Heart left ventricle (tissue), 16 donors: ENCODE measurements at regions not wholly inside any gene's neighbourhood (a gene's known extent, or its start where the extent isn't known, plus 50 kb on each side); places are given as distances from the start of the nearest gene placed in this dataset.

Experiments
- ATAC-seq, 4 donors: fragments of 200-7000 bp; cut with Tn5 transposase; one replicate each; pipeline ENCODE4 v1.9.1; 2020 to 2022; ENCODE audit warnings: moderate library complexity in 4 of 4, mild to moderate bottlenecking in 3 of 4, moderate number of reproducible peaks in 1 of 4
- DNase-seq, 5 donors: peaks; one replicate each; pipeline ENCODE4 v3.0.0-alpha.2; 2020
- H3K27ac ChIP-seq, 12 donors: fragments of 200-600 bp; sonication (generic) in 4 of 12; one replicate each; pipeline versions ENCODE4 v1.5.0 to v1.8.0; 2016 to 2022; ENCODE audit warnings: mild to moderate bottlenecking in 2 of 12
- H3K27me3 ChIP-seq, 9 donors: fragments of 200-600 bp; sonication (generic) in 2 of 9; one replicate each; pipeline versions ENCODE4 v1.5.1 to v1.8.0; 2016 to 2022; ENCODE audit warnings: mild to moderate bottlenecking in 3 of 9
- H3K36me3 ChIP-seq, 9 donors: fragments of 200-600 bp; sonication (generic) in 2 of 9; one replicate each; pipeline versions ENCODE4 v1.5.0 to v1.8.0; 2018 to 2022; ENCODE audit warnings: mild to moderate bottlenecking in 2 of 9
- H3K4me1 ChIP-seq, 12 donors: fragments of 200-600 bp; sonication (generic) in 4 of 12; one replicate each; pipeline versions ENCODE4 v1.5.0 to v1.8.0; 2016 to 2022; ENCODE audit warnings: mild to moderate bottlenecking in 3 of 12
- H3K4me3 ChIP-seq, 12 donors: fragments of 200-600 bp; sonication (generic) in 4 of 12; one replicate each; pipeline versions ENCODE4 v1.5.0 to v1.8.0; 2017 to 2022; ENCODE audit warnings: mild to moderate bottlenecking in 9 of 12, moderate library complexity in 4 of 12
- H3K9me3 ChIP-seq, 12 donors: fragments of 200-600 bp; sonication (generic) in 4 of 12; one replicate each; pipeline versions ENCODE4 v1.5.0 to v1.8.0; 2016 to 2022; ENCODE audit warnings: mild to moderate bottlenecking in 1 of 12
- CTCF ChIP-seq, 12 donors: fragments of 200-600 bp; sonication (generic) in 4 of 12; IDR thresholded peaks; one replicate each; pipeline versions ENCODE4 v1.5.0 to v1.8.0; 2018 to 2022; ENCODE audit warnings: antibody characterized with exemption in 12 of 12, mild to moderate bottlenecking in 5 of 12
- POLR2A ChIP-seq, 2 donors: fragments of 450-650 bp; IDR thresholded peaks; one replicate each; pipeline ENCODE4 v1.6.1; 2017; ENCODE audit warnings: antibody characterized with exemption in 2 of 2, mild to moderate bottlenecking in 2 of 2, moderate library complexity in 2 of 2
- WGBS, 4 donors: extraction: QIAGEN DNeasy Blood & Tissue Kit in 2 of 4; methylation state at CpG; one replicate each; pipeline versions ENCODE4 v1.1.5 to v1.1.7; 2013 to 2018; 5-methylcytosine and 5-hydroxymethylcytosine counted together
- intact Hi-C, 10 donors: fragments of 100-400 bp; cut with DNase I; formaldehyde crosslinking; loops; one replicate each; pipeline versions ENCODE4 v1.11.1 to v1.14.2; 2022
- donor health status: ischemic (EF 13 %, LVEDD 7.1; RV severe dilation, severe dysfunction).
- donor health status: healthy with polysubstance abuse.
- donor health status: DM: no; HTN: yes; CAD: no.
- donor health status: DM: no; HTN: no; CAD: no.
- donor health status: ischemic (EF 25% LVEDD 6.9; RV normal size, moderate dysfunction).
- donor health status: ischemic (EF 25% LVEDD 5.7; RV mildly dilated, moderate dysfunction).
- donor health status: healthy.
- donor health status: DM: yes; HTN: yes; CAD: no.
- donor health status: ischemic (EF 35%, LVEDD 5.7; RV mildly dilated, moderate dysfunction).
- donor health status: nonischemic (EF 11% LVEDD 7.7; RV severe dilation, severe dysfunction).
- donor health status: DM: yes; HTN: yes; CAD: no.
- donor health status: PGD.
- donor health status: ischemic (EF 29% LVEDD 5.4; RV normal size, mild dysfunction).
- donor health status: nonischemic (EF 23%, LVEDD 6.1; RV moderate dilation, normal function).

DNA sequence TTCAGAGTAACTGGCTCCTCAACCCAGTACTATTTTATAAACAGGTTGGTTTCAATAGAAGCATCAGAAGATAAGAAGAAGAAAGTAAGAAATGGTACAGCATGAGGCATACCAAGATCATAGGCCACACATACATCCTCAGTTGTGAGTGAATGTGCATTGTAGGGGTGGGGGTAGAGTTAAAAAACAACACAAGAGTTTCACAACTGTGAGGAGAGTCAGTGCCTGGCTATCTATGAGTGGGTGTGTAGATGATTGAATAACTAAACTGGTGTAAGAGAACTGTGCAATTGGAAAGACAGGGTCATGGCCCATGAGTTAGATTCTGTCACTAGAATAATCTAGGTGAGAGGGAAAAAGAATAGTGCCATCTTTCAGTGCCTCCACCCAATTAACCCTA, 748.2 kb upstream of the ACVR2A start:
- ATAC-seq (no peak), DNase-seq (no peak)
- Histone ChIP-seq H3K9me3 (no peaks in the 10 kb centered on the region), H3K4me1 (no peaks in the 10 kb centered on the region), H3K4me3 (no peak overlapping the region), H3K27me3 (peaks cover 0 to 5% (median 0%) of the 10 kb centered on the region in 9 donors), H3K36me3 (no peaks in the 10 kb centered on the region), H3K27ac (no peak overlapping the region)
- intact Hi-C loops = no loop called here
- no peak for TF ChIP-seq POLR2A (IDR thresholded peaks at IDR 0.05)
- no peak for TF ChIP-seq CTCF (IDR thresholded peaks at IDR 0.05)

- ATAC-seq (no peak), DNase-seq (no peak)
- Histone ChIP-seq H3K9me3 (no peaks in the 10 kb centered on the region), H3K27ac (no peak overlapping the region), H3K36me3 (no peaks in the 10 kb centered on the region), H3K27me3 (peaks cover 0 to 5% (median 0%) of the 10 kb centered on the region in 9 donors), H3K4me1 (no peaks in the 10 kb centered on the region), H3K4me3 (no peak overlapping the region)
- WGBS, 4 donors = 80 to 87% (median 81%) methylated on average over 2 of the region's 2 CpGs
- intact Hi-C loops = no loop called here
- TF ChIP-seq POLR2A (IDR thresholded peaks at IDR 0.05) (no peak), CTCF (IDR thresholded peaks at IDR 0.05) (no peak)
Observed at GRCh38 chr2:147095376-147095775, 749.5 kb upstream of the ACVR2A start.

DNA sequence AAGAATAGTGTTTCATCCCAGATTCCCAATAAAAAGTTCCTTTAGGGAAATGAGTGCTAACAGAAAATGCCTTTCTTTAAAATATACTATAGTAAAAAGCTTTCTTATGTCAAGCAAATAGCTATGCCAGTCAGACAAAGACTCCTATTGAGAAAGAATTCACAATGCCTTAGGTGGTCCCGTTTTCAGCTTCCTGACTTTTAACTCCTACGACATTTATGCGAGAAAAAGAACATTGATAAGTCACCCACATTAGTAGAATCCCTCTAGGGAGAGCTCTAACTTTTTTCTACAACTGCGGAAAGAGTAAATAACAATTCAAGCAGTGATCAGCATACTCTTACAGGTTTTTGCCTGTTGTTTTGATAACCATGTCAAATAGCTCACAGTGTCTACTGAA, 750.8 kb upstream of the ACVR2A start:
- Histone ChIP-seq H3K36me3 (no peaks in the 10 kb centered on the region), H3K27me3 (peaks cover 0 to 5% (median 0%) of the 10 kb centered on the region in 9 donors), H3K27ac (no peak overlapping the region), H3K4me1 (no peaks in the 10 kb centered on the region), H3K4me3 (no peak overlapping the region), H3K9me3 (no peaks in the 10 kb centered on the region)
- ATAC-seq = no peak
- 36 to 46% (median 41%) methylated on average over 4 of the region's 4 CpGs for WGBS, 4 donors
- TF ChIP-seq POLR2A (IDR thresholded peaks at IDR 0.05) = no peak
- intact Hi-C loops = no loop called here
- DNase-seq = no peak

- Histone ChIP-seq H3K36me3 (no peaks in the 10 kb centered on the region), H3K9me3 (no peaks in the 10 kb centered on the region), H3K27ac (no peak overlapping the region), H3K4me3 (no peak overlapping the region), H3K4me1 (no peaks in the 10 kb centered on the region), H3K27me3 (peaks cover 0 to 5% (median 0%) of the 10 kb centered on the region in 9 donors)
- intact Hi-C loops = no loop called here
- TF ChIP-seq CTCF (IDR thresholded peaks at IDR 0.05) (no peak), POLR2A (IDR thresholded peaks at IDR 0.05) (no peak)
- DNase-seq = no peak
- WGBS, 4 donors = 92 to 97% (median 93%) methylated on average over 4 of the region's 4 CpGs
- no peak for ATAC-seq
Observed at GRCh38 chr2:147092266-147092665, 752.6 kb upstream of the ACVR2A start.

- H3K27me3 ChIP-seq = peaks cover 0 to 5% (median 0%) of the 10 kb centered on the region in 9 donors
- H3K9me3 ChIP-seq = no peaks in the 10 kb centered on the region
- ATAC-seq = no peak
- H3K36me3 ChIP-seq = no peaks in the 10 kb centered on the region
- intact Hi-C loops = no loop called here
- TF ChIP-seq CTCF (IDR thresholded peaks at IDR 0.05) (no peak), POLR2A (IDR thresholded peaks at IDR 0.05) (no peak)
- no peak for DNase-seq
- no peak overlapping the region for H3K4me3 ChIP-seq
- no peaks in the 10 kb centered on the region for H3K4me1 ChIP-seq
- H3K27ac ChIP-seq = no peak overlapping the region
- 0 to 2% (median 0%) methylated on average over 1 of the region's 1 CpG for WGBS, 4 donors
Observed at GRCh38 chr2:147091448-147091847, 753.4 kb upstream of the ACVR2A start.
